Stimulated activated CD4-positive, alpha-beta T cell treated with anti-CD3 and anti-CD28 coated beads, Interleukin-2, amount 100 ng/mL, for 24 hours (primary cell): ENCODE measurements at regions not wholly inside any gene's neighbourhood (a gene's known extent, or its start where the extent isn't known, plus 50 kb on each side); places are given as distances from the start of the nearest gene placed in this dataset.

Experiments
- DNase-seq, 2 donors: peaks; one replicate each; pipeline ENCODE4 v3.0.0-alpha.2; 2020

DNA sequence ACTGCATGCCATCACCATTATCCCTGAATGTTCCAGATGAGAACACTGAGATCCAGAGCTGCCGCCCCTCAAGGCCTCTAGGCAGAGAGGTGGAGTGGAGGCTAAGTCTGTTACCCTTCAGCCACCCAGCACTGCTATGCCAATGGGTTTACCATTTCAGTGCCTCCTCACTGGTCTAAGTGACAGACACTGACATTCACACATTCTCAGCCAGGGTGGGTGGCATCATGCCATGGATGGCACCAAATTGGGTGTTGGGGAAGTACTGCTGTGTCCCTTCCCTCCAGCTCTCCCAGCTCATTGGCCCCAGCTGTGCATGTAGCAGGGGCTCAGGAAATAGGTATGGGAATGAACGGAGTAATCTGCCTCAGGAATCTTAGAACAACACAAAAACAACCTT, 96.8 kb upstream of the PLET1 start:
- no peak for DNase-seq

DNA sequence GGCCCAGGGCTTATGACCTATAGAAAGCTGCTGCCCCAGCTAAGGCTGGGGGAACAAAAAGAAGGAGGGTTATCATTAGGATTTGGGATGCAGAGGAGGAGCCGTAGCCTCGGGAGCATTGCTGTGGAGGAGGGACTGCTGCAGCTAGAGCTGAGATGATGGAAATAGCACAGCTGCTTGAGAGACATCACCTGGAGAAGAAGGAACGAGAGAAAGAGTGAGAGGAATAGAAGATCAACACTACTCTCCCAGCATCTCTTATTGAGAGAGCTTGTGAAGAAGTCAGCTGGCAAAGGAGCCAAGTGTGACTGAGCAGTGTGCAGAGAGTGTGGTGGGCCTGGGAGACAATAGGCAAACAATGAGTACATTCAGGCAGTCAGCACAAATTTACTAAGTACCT, 100.7 kb upstream of the PLET1 start:
- DNase-seq: no peak

DNA sequence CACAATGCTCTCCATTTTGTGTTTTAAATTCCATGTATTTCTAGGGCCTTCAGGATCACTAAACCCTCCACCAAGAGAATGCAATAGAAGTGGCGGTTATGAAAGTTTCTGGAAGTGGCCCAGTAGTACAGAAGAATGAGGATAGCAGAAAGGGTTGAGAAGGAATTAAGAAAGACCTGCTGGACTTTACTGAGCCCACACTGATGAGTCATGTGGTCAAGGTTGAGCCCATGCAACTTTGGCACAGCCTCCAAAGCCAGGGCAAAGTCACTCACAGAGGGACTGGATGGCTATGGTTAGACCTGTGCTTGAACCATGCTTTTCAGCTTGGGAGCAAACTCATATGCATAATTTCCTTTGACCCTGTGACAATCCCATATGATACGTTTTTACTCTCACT, 102.9 kb upstream of the PLET1 start:
- DNase-seq: no peak

DNA sequence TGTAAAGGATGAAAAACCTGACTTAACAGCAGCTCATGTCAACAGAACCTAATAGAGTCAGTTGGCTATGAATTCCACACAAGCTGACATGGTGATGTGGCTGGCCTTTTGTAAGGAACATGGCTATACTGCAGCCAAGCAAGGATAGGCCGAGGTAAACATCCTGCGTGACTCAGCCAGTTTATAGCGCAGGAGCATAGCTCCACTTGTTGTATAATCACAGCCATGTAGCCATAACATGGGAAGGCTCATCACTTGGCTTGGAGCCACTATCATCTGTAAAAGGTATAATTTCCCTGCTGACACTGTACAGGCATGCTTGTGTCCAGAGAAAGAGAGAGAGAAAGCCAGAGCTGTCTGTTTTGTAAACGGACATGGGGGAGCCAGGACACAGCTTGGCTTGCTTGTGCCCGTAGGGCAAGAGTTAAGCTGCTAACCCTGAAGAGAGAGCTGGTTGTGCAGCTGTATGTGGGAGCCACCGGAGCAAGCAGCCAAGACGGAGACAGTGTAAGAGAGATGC, 104.4 kb upstream of the PLET1 start:
- no peak for DNase-seq

DNA sequence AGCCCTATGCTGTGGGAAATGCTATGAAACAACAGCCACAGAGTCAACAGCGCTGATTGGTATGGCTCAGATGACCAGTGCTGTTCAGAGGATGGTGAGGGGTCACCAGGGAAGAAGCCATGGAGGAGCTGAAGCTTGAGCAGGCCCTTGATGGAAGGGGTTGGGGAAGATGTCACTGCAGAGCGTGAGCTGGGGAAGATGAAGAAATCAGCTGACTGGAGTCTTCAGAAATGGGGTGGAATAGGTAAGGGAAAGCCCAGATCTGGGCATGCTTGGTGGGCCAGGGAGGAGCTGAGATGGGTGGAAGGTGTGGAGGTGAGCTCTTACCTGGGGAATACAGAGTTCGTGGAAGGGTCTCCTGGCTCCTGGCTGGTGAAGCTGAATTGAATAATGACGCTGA, 105.4 kb upstream of the PLET1 start:
- DNase-seq: no peak

DNA sequence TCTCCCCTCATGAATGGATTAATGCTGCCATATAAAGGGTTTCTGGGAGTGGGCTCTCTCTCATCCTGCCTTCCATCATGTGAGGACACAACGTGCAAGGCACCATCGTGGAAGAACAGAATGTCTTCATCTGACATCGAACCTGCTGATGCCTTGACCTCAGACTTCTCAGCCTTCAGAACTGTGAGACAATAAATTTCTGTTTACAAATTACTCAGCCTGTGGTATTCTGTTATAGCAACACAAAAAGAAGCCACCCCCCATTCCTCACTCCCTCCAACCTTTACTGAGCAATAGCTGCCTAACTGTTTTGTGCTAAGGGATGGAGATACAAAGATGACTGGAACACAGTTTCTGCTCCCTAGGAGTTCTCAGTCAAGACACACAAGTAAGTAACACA, 106.1 kb upstream of the PLET1 start:
- no peak for DNase-seq

DNA sequence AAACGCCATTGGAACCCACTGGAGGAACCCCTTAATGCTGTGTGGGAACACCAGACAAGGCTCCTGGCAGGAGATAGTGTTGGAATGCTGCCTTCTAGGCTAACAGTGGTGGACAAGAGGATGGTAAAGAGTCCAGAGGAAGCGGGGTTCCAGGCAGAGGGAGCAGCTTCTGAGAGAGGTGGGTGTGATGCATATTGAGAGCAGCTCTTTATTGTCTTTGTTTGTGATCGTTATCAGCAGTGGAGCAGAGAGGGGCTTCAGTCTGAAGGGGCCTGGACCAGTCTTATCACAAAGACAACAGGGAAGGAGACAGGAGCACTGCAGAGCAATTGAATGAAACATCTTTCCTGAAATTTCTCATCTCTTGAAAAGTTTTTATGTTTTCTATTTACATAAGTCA, 106.8 kb upstream of the PLET1 start:
- DNase-seq: no peak

DNA sequence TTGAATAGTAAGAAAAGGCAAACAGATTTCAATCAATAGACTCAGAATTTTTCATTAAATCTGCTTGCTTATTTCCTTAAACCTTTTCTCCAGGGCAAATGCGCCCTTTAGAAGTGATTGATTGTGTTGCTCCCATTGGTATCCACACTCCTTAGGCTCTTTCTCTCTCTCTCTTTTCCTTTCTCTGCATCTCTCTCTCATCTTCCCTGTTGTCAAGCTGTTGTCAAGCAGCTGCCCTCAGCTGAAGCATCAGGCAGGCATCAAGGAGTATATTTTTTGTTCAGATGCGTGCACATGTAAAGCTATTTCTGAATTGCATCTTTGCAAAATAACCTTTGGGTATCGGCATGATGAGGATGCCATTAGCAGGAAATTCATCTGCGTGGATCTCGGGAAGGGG, 107.2 kb upstream of the PLET1 start:
- DNase-seq: no peak

DNA sequence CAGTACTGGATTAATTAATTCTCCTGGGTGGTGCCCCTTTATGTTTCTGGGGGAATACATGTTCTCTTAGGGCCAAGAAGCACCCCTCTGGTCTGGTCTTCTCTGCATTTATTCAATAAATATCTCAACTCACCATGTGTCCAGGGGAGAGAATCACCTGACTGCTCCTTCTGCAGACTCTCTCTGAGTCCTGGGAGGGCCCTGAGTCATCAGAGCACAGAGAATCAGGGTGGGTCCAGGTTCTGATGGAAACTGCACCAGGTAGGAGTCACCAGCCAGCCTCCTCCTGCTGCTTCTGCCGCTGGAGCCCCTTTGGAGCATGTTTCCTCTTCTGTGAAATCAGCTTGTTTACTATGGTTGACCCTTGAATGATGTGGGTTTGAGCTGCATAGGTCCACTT, 107.7 kb upstream of the PLET1 start:
- DNase-seq: no peak

DNA sequence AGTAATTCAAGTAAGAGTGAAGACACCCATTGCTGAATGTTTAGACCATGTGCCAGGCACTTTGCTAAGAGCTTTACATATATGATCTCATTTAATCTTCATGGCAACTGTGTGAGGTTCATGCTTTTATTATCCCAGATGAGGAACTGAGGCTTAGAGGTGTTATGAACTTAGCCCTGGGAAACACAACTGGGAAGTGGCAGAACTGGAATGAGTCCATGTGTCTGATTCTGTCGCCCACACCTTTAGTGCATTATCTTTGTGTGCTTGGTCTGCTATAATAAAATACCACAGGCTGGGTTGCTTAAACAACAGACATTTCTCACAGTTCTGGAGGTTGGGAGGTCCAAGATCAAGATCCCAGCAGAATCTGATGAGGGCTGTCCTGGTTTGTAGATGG, 108.7 kb upstream of the PLET1 start:
- DNase-seq: no peak

DNA sequence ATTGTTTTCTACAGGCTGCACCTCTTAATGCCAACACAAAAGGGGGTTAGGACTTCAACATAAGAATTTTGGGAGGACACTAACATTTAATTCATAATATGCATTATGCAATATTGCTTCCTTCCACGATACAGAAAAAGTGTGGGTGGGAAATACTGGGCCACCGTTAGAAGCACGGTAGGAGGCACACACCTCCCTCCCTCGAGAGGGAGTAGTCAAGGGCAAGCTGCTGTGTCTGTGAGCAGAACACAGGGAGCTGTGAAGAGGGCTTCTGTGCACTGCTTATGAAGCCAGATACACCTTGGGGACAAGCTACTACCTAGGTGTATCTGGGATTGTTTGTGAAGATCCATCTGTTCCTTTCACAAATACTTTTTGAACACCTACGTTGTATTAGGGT, 109.3 kb upstream of the PLET1 start:
- DNase-seq: no peak

DNA sequence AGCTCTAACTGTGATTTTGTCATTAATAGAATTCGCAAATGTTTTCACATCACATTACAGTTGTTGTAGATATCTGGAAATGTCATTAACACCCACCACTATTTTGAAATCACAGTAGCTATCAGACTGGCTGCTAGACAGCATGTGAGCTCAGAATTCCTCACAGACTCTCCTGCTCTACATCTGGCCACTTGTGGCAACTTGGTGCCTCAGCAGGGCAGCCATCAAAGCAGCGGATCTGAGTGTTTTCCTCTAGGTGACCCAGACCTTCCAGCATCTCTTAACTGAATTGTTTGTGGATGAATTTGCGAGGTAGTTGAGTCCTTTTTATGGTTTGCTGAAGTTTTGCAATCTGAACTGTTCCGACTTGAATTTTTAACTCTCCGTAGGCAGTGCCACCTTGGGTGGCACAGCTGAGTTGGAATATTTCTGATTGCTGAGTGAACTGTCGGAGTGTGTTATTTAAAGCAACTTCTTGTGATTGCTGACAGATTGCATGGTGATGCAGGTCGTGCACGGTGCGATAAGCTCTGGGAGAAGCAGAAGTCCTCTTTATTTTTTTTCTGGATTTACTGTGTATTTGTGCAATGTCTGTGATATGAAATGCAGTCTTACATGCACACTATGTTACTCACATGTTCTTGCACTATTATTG, 114.0 kb upstream of the PLET1 start:
- no peak for DNase-seq

DNA sequence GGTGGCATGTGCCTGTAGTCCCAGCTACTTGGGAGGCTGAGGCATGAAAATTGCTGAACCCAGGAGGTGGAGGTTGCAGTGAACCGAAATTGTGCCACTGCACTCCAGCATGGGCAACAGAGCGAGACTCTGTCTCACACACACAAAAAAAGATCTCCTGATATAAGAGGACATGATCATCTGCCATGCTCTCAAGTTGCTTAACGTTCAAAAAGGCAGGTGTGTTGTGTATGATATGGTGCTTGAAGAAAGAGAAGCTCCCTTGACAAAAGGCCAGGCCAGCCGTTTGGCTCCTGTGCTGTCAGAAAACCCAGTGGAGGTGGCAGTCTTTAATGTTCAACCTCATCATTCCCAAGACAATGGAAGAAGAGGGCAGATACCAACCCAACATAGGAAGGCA, 117.3 kb upstream of the PLET1 start:
- no peak for DNase-seq

DNA sequence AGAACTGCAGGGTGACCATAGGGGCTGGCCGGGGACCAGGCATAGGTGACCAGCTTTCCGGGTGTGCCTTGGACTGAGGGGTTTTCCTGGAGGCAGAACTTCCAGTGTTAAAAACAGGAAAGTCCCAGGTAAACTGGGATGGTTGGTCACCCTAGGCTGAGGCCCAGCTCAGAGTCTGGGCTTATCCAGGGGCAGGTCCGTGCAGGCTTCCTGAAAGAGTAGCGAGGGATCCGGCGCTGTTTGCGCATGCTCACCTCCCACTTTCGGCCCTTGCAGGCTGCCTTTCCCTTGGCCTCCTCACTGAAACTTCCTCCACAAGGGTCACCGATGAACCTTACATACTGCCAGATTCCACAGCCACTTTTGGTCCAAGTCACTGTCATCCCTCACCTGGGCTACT, 119.8 kb upstream of the PLET1 start:
- DNase-seq: no peak

DNA sequence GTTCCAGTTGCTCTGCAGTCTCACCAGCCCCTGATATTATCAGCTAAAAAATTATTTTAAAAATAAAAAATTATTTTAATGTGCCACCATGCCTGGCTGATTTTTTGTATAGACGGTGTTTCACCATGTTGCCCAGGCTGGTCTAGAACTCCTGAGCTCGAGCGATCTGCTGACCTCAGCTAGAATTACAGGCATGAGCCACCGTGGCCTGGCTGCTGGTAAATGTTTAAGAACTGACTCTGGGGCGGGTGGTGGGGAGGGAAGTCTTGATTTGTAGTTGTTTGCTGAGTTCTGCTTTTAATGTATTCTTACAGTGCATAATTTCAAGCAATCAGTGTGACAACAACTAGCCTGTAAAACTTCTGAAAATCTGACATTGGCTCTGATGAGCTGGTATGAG, 120.9 kb upstream of the PLET1 start:
- DNase-seq: no peak

DNA sequence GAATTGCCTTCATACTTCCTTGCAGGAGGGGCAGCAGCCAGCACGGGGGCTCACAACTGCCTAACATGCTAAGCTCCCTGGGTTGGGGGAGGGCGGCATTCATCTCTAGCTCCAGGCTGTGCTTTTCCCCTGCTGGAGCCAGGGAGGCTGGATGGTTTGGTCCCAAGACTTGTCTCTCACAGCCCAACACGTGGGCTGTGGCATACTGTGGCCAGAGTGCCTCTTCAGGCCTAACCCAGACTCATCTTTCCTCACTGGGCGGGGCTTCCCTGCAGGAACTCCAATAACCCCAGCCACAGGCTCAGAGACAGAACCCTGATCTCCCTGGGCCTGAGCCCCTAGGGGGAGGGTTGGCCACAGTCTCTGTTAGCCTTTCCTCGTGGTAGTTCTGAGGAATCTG, 121.9 kb upstream of the PLET1 start:
- DNase-seq: no peak

DNA sequence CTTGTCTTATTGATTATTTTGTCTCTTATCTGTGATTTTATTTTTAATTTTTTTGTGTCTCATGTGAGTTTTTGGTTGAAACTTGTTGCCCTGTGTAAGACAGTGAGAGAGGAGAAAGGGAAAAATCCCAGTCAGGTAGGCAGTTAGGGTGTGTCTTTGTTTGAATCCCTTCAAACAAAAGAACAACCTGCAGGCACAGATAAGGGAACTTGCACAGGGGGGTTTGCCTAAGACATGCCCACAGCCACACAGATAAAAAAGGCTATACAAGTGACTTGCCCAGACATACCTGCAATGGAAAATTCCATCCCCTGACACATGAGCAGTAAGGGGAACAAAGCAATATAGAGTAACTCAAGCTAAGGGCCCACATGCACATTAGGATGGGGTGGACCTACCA, 127.8 kb upstream of the PLET1 start:
- no peak for DNase-seq

DNA sequence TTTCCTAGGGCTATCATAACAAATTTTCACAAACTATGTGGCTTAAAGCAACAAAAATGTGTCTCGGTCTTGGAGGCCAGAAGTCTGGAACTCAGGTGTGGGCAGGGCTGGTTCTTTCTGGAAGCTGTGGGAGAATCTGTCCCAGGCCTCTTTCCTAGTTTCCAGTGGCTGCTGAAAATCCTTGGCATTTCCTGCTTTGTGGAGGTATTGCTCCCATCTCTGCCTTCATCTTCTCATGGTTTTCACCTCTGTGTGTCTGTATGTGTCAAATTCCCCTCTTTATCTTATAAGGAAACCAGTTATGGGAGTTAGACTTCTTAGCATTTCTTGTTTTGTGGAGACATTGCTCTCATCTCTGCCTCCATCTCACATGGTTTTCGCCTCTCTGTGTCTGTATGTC, 130.4 kb upstream of the PLET1 start:
- no peak for DNase-seq

DNA sequence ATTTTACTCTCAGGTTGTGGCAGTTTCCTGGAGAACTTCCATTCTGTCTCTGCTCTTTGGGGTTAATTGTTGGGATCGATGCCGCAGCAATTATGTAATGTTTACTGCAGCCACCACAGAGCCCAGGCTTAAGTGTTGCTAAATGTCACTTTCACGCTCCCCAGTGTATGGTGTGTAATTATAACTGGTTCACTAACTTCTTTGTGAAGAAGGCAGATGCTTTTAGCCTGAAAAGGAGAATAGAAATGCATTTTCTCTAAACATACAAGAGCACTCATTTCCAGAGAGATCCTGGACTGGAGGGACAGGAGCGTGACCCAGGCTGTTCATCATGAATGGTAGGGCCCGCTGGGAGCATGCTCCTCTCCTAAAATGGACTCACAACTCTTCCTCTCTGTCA, 132.2 kb upstream of the PLET1 start:
- no peak for DNase-seq

DNA sequence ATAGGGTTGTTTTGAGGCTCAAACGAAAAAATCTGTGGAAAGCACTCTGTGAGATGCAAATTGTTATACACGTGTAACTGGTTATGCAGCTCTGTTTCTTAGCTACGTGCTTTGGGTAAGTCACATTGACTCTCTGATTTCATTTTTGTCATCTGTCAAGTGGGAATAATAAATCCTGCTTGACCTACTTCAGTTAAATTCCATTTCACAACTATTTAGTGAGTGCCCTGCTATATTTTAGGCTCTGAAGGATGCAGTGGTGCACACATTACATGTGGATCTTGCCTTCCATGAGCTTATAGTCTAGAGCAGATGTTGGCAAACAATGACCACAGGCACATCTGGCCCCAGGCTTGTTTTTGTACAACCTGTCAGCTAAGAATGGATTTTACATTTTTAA, 133.6 kb upstream of the PLET1 start:
- no peak for DNase-seq

DNA sequence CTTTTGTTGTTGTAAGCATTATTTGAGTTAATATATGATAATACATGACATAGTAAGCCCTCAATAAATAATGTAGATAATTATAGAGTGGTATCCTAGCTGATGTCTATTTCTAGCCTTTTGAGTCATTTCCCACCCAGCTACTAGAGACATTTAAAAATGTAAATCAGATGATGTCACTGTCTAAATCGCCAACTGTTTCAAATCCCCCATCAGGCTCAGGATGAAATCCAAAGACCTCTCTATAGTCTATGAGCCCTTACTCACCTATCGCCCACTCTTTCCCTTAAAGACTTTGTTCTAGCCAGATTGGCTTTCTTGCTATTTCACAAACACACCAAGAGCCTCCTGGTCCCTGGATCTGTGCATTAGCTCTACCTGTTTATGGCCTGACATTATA, 135.4 kb upstream of the PLET1 start:
- no peak for DNase-seq

DNA sequence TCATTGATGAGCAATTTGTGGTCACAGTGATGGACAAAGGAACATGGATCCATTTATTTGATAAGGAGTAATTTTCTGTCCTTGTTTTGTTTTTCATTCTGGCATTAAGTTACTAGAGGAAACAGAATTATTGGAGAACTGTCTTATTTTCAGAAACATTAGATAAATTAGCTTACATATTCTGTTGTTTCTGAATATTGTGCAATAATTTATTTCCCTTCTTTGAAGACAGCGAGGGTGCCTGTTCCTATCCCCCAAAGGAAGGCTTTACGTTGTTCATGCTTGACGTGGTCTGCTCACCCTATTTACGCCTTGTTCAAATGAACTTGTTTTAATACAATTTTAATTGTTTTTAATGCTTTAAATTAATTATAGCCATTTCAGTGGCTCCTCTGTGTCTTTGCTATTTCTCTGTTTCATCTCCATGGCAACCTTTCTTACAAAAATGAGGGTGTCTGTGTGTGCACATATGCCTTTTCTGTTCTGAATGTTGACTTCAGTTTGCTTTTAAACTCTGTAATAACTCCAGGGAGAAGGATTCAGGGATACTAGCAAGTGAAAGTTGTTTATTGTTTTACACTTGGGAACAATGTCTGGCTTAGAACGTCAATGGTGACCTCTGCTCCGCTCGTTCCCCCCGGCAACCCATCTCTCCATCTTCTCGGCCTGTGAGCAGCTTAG, 138.3 kb upstream of the PLET1 start:
- no peak for DNase-seq

DNA sequence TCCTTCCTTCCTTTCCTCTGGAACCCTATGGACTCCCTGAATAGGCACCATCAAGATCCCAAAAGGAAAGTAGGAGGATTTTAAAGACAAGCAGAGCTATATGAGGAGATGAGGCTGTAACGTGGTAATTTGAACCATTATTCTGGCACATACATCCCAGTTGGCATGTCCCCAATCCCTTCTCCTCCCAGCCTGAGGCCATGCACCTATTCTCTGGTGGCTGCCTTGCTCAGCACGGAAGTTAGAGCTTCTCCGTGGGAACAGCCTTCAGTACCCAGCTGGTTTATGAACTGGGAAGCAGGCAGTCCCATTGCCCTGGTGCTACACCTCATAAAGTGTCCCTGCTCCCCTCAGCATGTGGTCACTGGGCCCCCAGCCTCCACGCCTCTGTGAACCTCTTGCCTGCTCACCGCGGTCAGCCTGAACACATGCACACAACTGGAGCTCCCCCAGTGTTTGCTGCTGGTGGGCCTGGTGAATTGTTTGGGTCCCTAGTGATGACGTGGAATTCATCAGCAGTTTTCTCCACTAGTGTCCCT, 139.9 kb upstream of the PLET1 start:
- DNase-seq: no peak

DNA sequence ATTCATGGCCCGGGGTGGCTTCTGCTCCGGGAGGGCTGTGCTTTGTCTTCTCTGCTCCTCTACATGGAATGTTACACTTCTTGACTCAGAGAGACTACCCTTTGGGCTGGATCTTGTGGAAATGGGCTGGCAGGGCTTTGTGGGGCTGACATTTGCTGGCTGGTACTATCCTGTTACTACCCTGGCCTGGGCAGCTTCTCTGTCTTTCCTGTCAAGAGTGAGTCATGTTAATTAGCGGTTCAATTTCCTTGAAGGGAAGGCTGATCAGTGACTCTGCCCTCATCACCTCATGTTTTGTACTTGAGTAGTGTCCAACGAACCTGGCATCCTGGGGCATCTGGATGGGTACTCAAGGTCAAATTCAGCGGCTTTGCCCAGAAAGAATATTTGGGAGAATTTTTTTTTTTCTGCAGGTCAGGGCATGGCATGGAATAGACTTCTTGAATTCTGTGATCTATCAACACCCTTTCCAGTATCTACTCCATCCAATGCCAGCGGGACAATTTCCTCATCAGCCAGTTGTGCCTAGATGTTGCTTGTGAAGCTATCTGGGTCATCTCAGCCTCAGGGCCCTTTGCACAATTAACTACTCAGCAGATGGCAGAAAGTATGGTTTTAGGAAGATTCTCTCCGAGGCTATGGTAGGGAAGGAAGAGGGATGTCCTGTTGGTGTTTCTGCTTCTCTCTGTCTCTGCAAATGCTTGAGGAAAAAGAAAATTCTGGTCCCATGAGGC, 140.5 kb upstream of the PLET1 start:
- no peak for DNase-seq
